ENCODE measurements at regions not wholly inside any gene's neighbourhood (a gene's known extent, or its start where the extent isn't known, plus 50 kb on each side); places are given as distances from the start of the nearest gene placed in this dataset.

GRCh38 chr5:97670447-97670846 lies 487.4 kb upstream of the RIOK2 start:
- TF ChIP-seq, protein P1, sequence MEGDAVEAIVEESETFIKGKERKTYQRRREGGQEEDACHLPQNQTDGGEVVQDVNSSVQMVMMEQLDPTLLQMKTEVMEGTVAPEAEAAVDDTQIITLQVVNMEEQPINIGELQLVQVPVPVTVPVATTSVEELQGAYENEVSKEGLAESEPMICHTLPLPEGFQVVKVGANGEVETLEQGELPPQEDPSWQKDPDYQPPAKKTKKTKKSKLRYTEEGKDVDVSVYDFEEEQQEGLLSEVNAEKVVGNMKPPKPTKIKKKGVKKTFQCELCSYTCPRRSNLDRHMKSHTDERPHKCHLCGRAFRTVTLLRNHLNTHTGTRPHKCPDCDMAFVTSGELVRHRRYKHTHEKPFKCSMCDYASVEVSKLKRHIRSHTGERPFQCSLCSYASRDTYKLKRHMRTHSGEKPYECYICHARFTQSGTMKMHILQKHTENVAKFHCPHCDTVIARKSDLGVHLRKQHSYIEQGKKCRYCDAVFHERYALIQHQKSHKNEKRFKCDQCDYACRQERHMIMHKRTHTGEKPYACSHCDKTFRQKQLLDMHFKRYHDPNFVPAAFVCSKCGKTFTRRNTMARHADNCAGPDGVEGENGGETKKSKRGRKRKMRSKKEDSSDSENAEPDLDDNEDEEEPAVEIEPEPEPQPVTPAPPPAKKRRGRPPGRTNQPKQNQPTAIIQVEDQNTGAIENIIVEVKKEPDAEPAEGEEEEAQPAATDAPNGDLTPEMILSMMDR (IDR thresholded peaks at IDR 0.05), result no peak
- DNase-seq (no peak), ATAC-seq (no peak)
- Histone ChIP-seq H3K4me3 (no peak overlapping the region), H3K4me1 (no peaks in the 10 kb centered on the region), H3K9me3 (peaks cover 0 to 3% (median 0%) of the 10 kb centered on the region in 11 donors), H3K27ac (no peak overlapping the region), H3K36me3 (no peaks in the 10 kb centered on the region), H3K27me3 (no peaks in the 10 kb centered on the region)
- intact Hi-C loops (cut with DNase I), result no loop called here

DNA sequence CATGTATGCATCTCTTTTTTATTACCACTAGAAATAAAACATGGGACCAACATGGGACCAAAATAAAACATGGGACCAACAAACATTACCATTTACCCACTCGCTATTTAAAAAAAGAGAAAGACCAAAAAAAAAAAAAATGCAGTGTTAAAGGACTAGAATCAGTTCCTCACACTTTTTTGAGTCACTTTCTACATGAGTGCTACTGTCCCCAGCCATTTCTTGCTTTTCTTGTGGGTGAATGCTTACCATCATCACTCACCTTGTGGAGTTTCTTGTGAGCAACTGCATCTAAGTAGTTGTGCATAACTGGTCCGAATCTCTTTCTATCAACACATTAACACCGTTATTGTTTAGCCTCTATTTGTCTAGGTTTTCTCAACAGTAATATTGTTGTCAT lies 493.6 kb upstream of the RIOK2 start:
- Histone ChIP-seq H3K27me3 (no peaks in the 10 kb centered on the region), H3K9me3 (peaks cover 0 to 27% (median 9%) of the 10 kb centered on the region in 11 donors), H3K27ac (no peak overlapping the region), H3K4me1 (no peaks in the 10 kb centered on the region), H3K4me3 (no peak overlapping the region), H3K36me3 (no peaks in the 10 kb centered on the region)
- TF ChIP-seq, protein P1 (IDR thresholded peaks at IDR 0.05), result no peak
- DNase-seq (no peak), ATAC-seq (no peak)
- WGBS, 2 donors, result 89 to 93% methylated on average over 3 of the region's 3 CpGs
- intact Hi-C loops (cut with DNase I), result no loop called here

GRCh38 chr5:97694091-97694490 lies 511.0 kb upstream of the RIOK2 start:
- H3K9me3 ChIP-seq, result no peaks in the 10 kb centered on the region
- no peak overlapping the region for H3K4me3 ChIP-seq
- 88 to 92% methylated on average over 4 of the region's 4 CpGs for WGBS, 2 donors
- H3K4me1 ChIP-seq, result no peaks in the 10 kb centered on the region
- TF ChIP-seq, protein P1 (IDR thresholded peaks at IDR 0.05), result no peak
- H3K36me3 ChIP-seq, result no peaks in the 10 kb centered on the region
- no peak overlapping the region for H3K27ac ChIP-seq
- DNase-seq, result no peak
- intact Hi-C loops (cut with DNase I), result no loop called here
- ATAC-seq, result no peak
- no peaks in the 10 kb centered on the region for H3K27me3 ChIP-seq

- Histone ChIP-seq H3K4me3 (no peak overlapping the region), H3K27ac (no peak overlapping the region), H3K36me3 (no peaks in the 10 kb centered on the region), H3K9me3 (no peaks in the 10 kb centered on the region), H3K27me3 (no peaks in the 10 kb centered on the region), H3K4me1 (no peaks in the 10 kb centered on the region)
- intact Hi-C loops (cut with DNase I), result no loop called here
- TF ChIP-seq, protein P1 (IDR thresholded peaks at IDR 0.05), result no peak
- ATAC-seq (no peak), DNase-seq (no peak)
These were observed 531.4 kb upstream of the RIOK2 start for GRCh38 chr5:97714424-97714823.

DNA sequence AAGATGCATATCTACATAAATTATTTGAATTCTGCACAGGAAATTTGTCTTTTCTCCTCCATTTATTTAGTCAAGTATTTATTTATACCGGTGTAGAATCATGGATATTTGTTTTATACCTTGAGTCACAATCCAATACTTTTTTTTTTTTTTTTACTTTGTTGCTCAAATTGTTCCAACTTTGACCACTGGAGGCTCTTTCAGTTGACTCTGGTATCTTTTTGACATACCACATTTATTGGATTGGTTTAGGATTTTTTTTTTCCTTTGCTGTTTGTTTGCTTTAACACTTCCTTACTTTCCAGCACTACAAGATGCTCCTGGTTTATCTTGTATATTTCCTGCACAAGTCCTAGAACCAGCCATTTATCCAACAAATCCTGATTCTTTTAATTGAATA lies 543.1 kb upstream of the RIOK2 start:
- Histone ChIP-seq H3K27me3 (no peaks in the 10 kb centered on the region), H3K4me3 (no peak overlapping the region), H3K9me3 (peaks cover 0 to 21% (median 0%) of the 10 kb centered on the region in 11 donors), H3K36me3 (no peaks in the 10 kb centered on the region), H3K4me1 (no peaks in the 10 kb centered on the region), H3K27ac (no peak overlapping the region)
- intact Hi-C loops (cut with DNase I), result no loop called here
- TF ChIP-seq, protein P1 (IDR thresholded peaks at IDR 0.05), result no peak
- DNase-seq (no peak), ATAC-seq (no peak)
- 37 to 94% methylated on average over 1 of the region's 1 CpG for whole genome bisulfite sequencing, 2 donors
